GM23338 (cell line): ENCODE measurements at regions not wholly inside any gene's neighbourhood (a gene's known extent, or its start where the extent isn't known, plus 50 kb on each side); places are given as distances from the start of the nearest gene placed in this dataset.

Experiments used
- ATAC-seq: fragments of 200-7000 bp; cut with Tn5 transposase; 3 replicates; pipeline ENCODE4 v1.9.1; 2020
- DNase-seq: peaks from one replicate; pipeline ENCODE4 v3.0.0-alpha.2; 2015; ENCODE audit warnings: low spot score
- H2AFZ ChIP-seq: fragments of 200-600 bp; sonication (generic); 2 replicates; pipeline ENCODE4 v1.8.0; 2016; ENCODE audit warnings: antibody characterized with exemption, mild to moderate bottlenecking, moderate library complexity
- H3F3A ChIP-seq: fragments of 200-600 bp; sonication (generic); replicated peaks from 2 replicates; pipeline ENCODE4 v1.8.0; 2017; ENCODE audit warnings: antibody characterized with exemption, mixed run types, low read depth
- H3K27ac ChIP-seq: fragments of 200-600 bp; sonication (generic); 2 replicates; pipeline ENCODE4 v1.6.1; 2016; ENCODE audit warnings: low read depth
- H3K27me3 ChIP-seq: fragments of 200-600 bp; sonication (generic); 2 replicates; pipeline ENCODE4 v1.8.0; 2016; ENCODE audit warnings: mild to moderate bottlenecking, mixed run types, moderate library complexity; ENCODE audit not compliant: insufficient read depth
- H3K36me3 ChIP-seq: fragments of 200-600 bp; sonication (generic); 2 replicates; pipeline ENCODE4 v1.8.0; 2016; ENCODE audit warnings: mild to moderate bottlenecking; ENCODE audit not compliant: insufficient read depth
- H3K4me1 ChIP-seq: fragments of 200-600 bp; sonication (generic); 2 replicates; pipeline ENCODE4 v1.8.0; 2016; ENCODE audit warnings: mild to moderate bottlenecking, moderate library complexity; ENCODE audit not compliant: insufficient read depth
- H3K4me2 ChIP-seq: fragments of 200-600 bp; sonication (generic); 2 replicates; pipeline ENCODE4 v1.7.1; 2017; ENCODE audit warnings: mixed run types
- H3K4me3 ChIP-seq: fragments of 200-600 bp; sonication (generic); 2 replicates; pipeline ENCODE4 v1.6.1; 2016; ENCODE audit warnings: mixed run types
- H3K79me2 ChIP-seq: fragments of 200-600 bp; sonication (generic); replicated peaks from 2 replicates; pipeline ENCODE4 v1.8.0; 2017; ENCODE audit warnings: mild to moderate bottlenecking; ENCODE audit not compliant: insufficient read depth
- H3K9me2 ChIP-seq: fragments of 200-600 bp; sonication (generic); 2 replicates; pipeline ENCODE4 v1.8.0; 2017; ENCODE audit not compliant: insufficient read depth
- H4K20me1 ChIP-seq: fragments of 200-600 bp; sonication (generic); replicated peaks from 2 replicates; pipeline ENCODE4 v1.8.0; 2017; ENCODE audit warnings: mild to moderate bottlenecking; ENCODE audit not compliant: insufficient read depth
- H3K27ac Mint-ChIP-seq: 2 replicates; pipeline ENCODE4 v1.8.0; 2020; ENCODE audit warnings: inconsistent platforms, mild to moderate bottlenecking, moderate library complexity, mixed read lengths
- H3K27me3 Mint-ChIP-seq: 3 replicates; pipeline ENCODE4 v1.8.0; 2022; ENCODE audit warnings: low read depth, mild to moderate bottlenecking, moderate library complexity, mixed read lengths, inconsistent platforms; ENCODE audit not compliant: insufficient read depth, poor library complexity
- H3K36me3 Mint-ChIP-seq: 3 replicates; pipeline ENCODE4 v1.8.0; 2021; ENCODE audit warnings: low read depth, mild to moderate bottlenecking, inconsistent platforms, moderate library complexity, mixed read lengths
- H3K4me1 Mint-ChIP-seq: 3 replicates; pipeline ENCODE4 v1.8.0; 2020; ENCODE audit warnings: mild to moderate bottlenecking, inconsistent platforms, mixed read lengths
- H3K4me3 Mint-ChIP-seq: 3 replicates; pipeline ENCODE4 v1.8.0; 2021; ENCODE audit warnings: moderate library complexity, mild to moderate bottlenecking, inconsistent platforms, mixed read lengths
- H3K9me3 Mint-ChIP-seq: 3 replicates; pipeline ENCODE4 v1.8.0; 2020; ENCODE audit warnings: moderate library complexity, mild to moderate bottlenecking, inconsistent platforms, mixed read lengths
- CREB1 ChIP-seq: fragments of 250-450 bp; sonication (Bioruptor Pico); IDR thresholded peaks from 2 replicates; pipeline ENCODE4 v1.5.0; 2020; ENCODE audit warnings: low read depth, mild to moderate bottlenecking, moderate library complexity
- CTCF ChIP-seq, 2 experiments: fragments of 200-600 bp in 1 of 2; sonication (generic) in 1 of 2; conservative IDR thresholded peaks; 2 replicates each; pipeline versions ENCODE4 v1.5.1 to v1.6.1; 2016 to 2017; ENCODE audit warnings: antibody characterized with exemption in 2 of 2, low read depth in 2 of 2, mild to moderate bottlenecking in 2 of 2, moderate library complexity in 1 of 2
- ETS1 ChIP-seq: IDR thresholded peaks from 2 replicates; pipeline ENCODE4 v1.6.1; 2016; ENCODE audit warnings: antibody characterized with exemption
- EZH2 ChIP-seq: fragments of 200-600 bp; sonication (generic); IDR thresholded peaks from one replicate; pipeline ENCODE4 v1.8.0; 2017; ENCODE audit warnings: antibody characterized with exemption, mild to moderate bottlenecking, low read depth; ENCODE audit not compliant: unreplicated experiment
- EZH2phosphoT487 ChIP-seq: fragments of 200-600 bp; sonication (generic); IDR thresholded peaks from one replicate; pipeline ENCODE4 v1.8.1; 2018; ENCODE audit warnings: antibody characterized with exemption; ENCODE audit not compliant: unreplicated experiment
- JUNB ChIP-seq: IDR thresholded peaks from one replicate; pipeline ENCODE4 v1.6.1; 2016; ENCODE audit warnings: antibody characterized with exemption; ENCODE audit not compliant: unreplicated experiment
- NANOG ChIP-seq: IDR thresholded peaks from 2 replicates; pipeline ENCODE4 v1.6.1; 2016; ENCODE audit warnings: antibody characterized with exemption, borderline replicate concordance
- POLR2AphosphoS5 ChIP-seq: IDR thresholded peaks from 2 replicates; pipeline ENCODE4 v1.6.1; 2016; ENCODE audit warnings: antibody characterized with exemption, low read depth
- REST ChIP-seq: IDR thresholded peaks from one replicate; pipeline ENCODE4 v1.6.1; 2018; ENCODE audit warnings: antibody characterized with exemption; ENCODE audit not compliant: unreplicated experiment
- STAT1 ChIP-seq: IDR thresholded peaks from one replicate; pipeline ENCODE4 v1.6.1; 2016; ENCODE audit warnings: antibody characterized with exemption; ENCODE audit not compliant: unreplicated experiment
- ZNF114 ChIP-seq: fragments of 250-450 bp; sonication (Bioruptor Pico); IDR thresholded peaks from 2 replicates; pipeline ENCODE4 v1.5.0; 2020; ENCODE audit warnings: mild to moderate bottlenecking, moderate library complexity
- ZNF331 ChIP-seq: fragments of 250-450 bp; sonication (Bioruptor Pico); IDR thresholded peaks from 2 replicates; pipeline ENCODE4 v1.5.0; 2020; ENCODE audit warnings: low read depth, mild to moderate bottlenecking, moderate library complexity
- ZNF462 ChIP-seq: fragments of 250-450 bp; sonication (Bioruptor Pico); IDR thresholded peaks from 2 replicates; pipeline ENCODE4 v1.5.0; 2020; ENCODE audit warnings: mild to moderate bottlenecking, moderate library complexity

- TF ChIP-seq REST = no peak
Observed at GRCh38 chr3:107877936-107878335, 212.9 kb downstream of the CD47 start (continued).

GRCh38 chr3:107870943-107871638 lies 219.7 kb downstream of the CD47 start:
- H3K36me3 Mint-ChIP-seq = no peaks in the 10 kb centered on the region
- Histone ChIP-seq H3F3A (no peaks in the 10 kb centered on the region), H3K36me3 (no peaks in the 10 kb centered on the region), H4K20me1 (no peaks in the 10 kb centered on the region), H3K27ac (no peak overlapping the region), H2AFZ (no peak overlapping the region), H3K9me2 (peaks cover 5% of the 10 kb centered on the region; the same call in 1 of the 2 replicates), H3K4me2 (no peak overlapping the region), H3K27me3 (no peaks in the 10 kb centered on the region), H3K4me1 (no peaks in the 10 kb centered on the region), H3K4me3 (no peak overlapping the region), H3K79me2 (no peaks in the 10 kb centered on the region)
- no peaks in the 10 kb centered on the region for H3K9me3 Mint-ChIP-seq
- H3K4me3 Mint-ChIP-seq = no peak overlapping the region
- H3K4me1 Mint-ChIP-seq = no peaks in the 10 kb centered on the region
- H3K27ac Mint-ChIP-seq = no peak overlapping the region
- H3K27me3 Mint-ChIP-seq = no peaks in the 10 kb centered on the region
- no peak for ATAC-seq
- DNase-seq = no peak
- no peak for TF ChIP-seq POLR2AphosphoS5
- no peak for TF ChIP-seq ZNF114
- no peak for TF ChIP-seq STAT1
- no peak for TF ChIP-seq CTCF (conservative IDR thresholded peaks at IDR 0.05; ENCODE audit: low read depth in 2 of 2)
- TF ChIP-seq ETS1 = no peak
- no peak for TF ChIP-seq ZNF462 (CRISPR knock-in tag)
- TF ChIP-seq JUNB = no peak
- TF ChIP-seq EZH2 = no peak
- TF ChIP-seq NANOG = no peak
- TF ChIP-seq EZH2phosphoT487 = no peak
- TF ChIP-seq ZNF331 (CRISPR knock-in tag) = no peak
- no peak for TF ChIP-seq CREB1 (CRISPR knock-in tag)
